ENCODE measurements at regions not wholly inside any gene's neighbourhood (a gene's known extent, or its start where the extent isn't known, plus 50 kb on each side); places are given as distances from the start of the nearest gene placed in this dataset.

GRCh38 chr4:74534936-74535335 is 90.0 kb downstream of the AREG start:
- intact Hi-C loops (cut with DNase I; ENCODE audit: low total_unique reads): loop anchor here (5.0 to 10.0 kb wide), 2 partner anchors 140 to 158 kb away; no protein-coding TSS in a partner anchor

DNA sequence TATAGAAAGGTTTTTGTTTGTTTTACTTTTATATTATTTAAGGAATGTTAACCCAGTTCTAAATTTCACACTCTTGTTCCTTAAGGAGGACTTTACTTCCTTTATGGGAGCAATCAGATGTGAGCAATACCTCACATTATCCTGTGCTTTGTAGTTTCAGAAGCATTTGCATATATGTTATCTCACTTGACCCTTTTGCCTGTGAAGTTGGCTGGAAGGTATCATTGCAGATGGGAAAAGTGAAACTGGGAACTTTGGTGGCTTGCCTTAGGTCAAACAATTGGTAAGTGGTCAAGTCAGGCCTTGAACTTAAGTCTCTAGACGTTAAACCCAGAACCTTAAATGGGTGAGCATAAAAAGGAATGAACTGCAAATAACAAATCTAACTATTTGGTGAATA is 90.6 kb downstream of the AREG start:
- no peak for DNase-seq (ENCODE audit: low spot score in 2 of 2)
- 80 to 89% methylated on average over 1 of the region's 1 CpG for WGBS, 2 donors
- intact Hi-C loops (cut with DNase I; ENCODE audit: low total_unique reads): loop anchor here (10.0 kb wide), 1 partner anchor 139 kb away; no protein-coding TSS in a partner anchor
- H3K4me3 ChIP-seq (ENCODE audit: low read depth, poor library complexity, severe bottlenecking): no peak overlapping the region
- TF ChIP-seq, protein P1, sequence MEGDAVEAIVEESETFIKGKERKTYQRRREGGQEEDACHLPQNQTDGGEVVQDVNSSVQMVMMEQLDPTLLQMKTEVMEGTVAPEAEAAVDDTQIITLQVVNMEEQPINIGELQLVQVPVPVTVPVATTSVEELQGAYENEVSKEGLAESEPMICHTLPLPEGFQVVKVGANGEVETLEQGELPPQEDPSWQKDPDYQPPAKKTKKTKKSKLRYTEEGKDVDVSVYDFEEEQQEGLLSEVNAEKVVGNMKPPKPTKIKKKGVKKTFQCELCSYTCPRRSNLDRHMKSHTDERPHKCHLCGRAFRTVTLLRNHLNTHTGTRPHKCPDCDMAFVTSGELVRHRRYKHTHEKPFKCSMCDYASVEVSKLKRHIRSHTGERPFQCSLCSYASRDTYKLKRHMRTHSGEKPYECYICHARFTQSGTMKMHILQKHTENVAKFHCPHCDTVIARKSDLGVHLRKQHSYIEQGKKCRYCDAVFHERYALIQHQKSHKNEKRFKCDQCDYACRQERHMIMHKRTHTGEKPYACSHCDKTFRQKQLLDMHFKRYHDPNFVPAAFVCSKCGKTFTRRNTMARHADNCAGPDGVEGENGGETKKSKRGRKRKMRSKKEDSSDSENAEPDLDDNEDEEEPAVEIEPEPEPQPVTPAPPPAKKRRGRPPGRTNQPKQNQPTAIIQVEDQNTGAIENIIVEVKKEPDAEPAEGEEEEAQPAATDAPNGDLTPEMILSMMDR (IDR thresholded peaks at IDR 0.05): no peak
- TF ChIP-seq POLR2A (IDR thresholded peaks at IDR 0.05): no peak

More at GRCh38 chr4:74534936-74535335, 90.0 kb downstream of the AREG start:
- H3K4me3 ChIP-seq (ENCODE audit: low read depth, poor library complexity, severe bottlenecking): no peak overlapping the region
- DNase-seq (ENCODE audit: low spot score in 2 of 2): no peak
- TF ChIP-seq, protein P1 (IDR thresholded peaks at IDR 0.05): no peak
- no peak for TF ChIP-seq POLR2A (IDR thresholded peaks at IDR 0.05)

GRCh38 chr4:74536557-74536956 is 91.6 kb downstream of the AREG start:
- intact Hi-C loops (cut with DNase I; ENCODE audit: low total_unique reads): loop anchor here (10.0 kb wide), 1 partner anchor 138 kb away; no protein-coding TSS in a partner anchor
- DNase-seq (ENCODE audit: low spot score in 2 of 2): no peak
- TF ChIP-seq, protein P1 (IDR thresholded peaks at IDR 0.05): no peak
- TF ChIP-seq POLR2A (IDR thresholded peaks at IDR 0.05): no peak
- no peak overlapping the region for H3K4me3 ChIP-seq (ENCODE audit: low read depth, poor library complexity, severe bottlenecking)
- WGBS, 2 donors: 55 to 60% methylated on average over 1 of the region's 1 CpG

GRCh38 chr4:74537459-74537858 is 92.5 kb downstream of the AREG start:
- DNase-seq (ENCODE audit: low spot score in 2 of 2): no peak
- intact Hi-C loops (cut with DNase I; ENCODE audit: low total_unique reads): loop anchor here (10.0 kb wide), 1 partner anchor 137 kb away; no protein-coding TSS in a partner anchor
- TF ChIP-seq, protein P1 (IDR thresholded peaks at IDR 0.05): no peak
- no peak for TF ChIP-seq POLR2A (IDR thresholded peaks at IDR 0.05)
- no peak overlapping the region for H3K4me3 ChIP-seq (ENCODE audit: low read depth, poor library complexity, severe bottlenecking)
- WGBS, 2 donors: 74 to 86% methylated on average over 3 of the region's 3 CpGs

DNA sequence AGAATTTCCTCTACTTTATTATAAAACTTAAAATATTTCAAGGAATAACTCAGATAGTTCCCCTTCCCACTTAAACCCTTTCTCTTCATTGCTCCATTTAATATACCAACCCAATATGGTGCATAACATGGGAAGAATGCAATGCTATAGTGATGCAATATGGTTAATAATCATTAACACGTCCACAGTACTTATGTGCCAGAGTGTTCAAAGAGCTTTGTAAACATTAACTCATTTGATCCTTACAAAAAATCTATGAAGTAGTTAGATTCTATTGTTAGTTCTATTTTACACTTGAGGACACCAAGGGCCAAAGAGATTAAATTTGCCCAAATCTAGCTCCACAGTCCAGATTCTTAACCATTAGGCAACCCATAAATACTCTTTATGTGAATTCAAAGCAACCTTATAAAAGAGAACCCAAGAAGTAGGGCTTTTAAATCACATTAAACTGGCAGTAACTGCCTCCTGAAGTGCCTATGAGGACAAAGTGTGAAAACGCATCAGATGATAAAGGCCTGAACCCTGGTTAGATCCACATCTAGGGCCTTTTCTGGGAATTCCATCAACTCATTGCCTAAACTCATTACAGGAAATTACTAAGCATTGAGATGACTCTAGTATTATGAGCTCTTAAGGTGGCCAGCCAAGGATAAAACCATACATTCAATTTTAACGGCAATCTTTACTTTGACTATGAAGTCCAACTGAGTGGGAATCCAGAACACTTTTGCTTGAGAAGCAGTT is 94.3 kb downstream of the AREG start:
- 69 to 74% methylated on average over 3 of the region's 3 CpGs for WGBS, 2 donors
- TF ChIP-seq, protein P1 (IDR thresholded peaks at IDR 0.05): no peak
- TF ChIP-seq POLR2A (IDR thresholded peaks at IDR 0.05): no peak

More for the DNA sequence above, 94.3 kb downstream of the AREG start:
- DNase-seq (ENCODE audit: low spot score in 2 of 2): no peak
- intact Hi-C loops (cut with DNase I; ENCODE audit: low total_unique reads): loop anchor here (10.0 kb wide), 1 partner anchor 136 kb away; no protein-coding TSS in a partner anchor
- H3K4me3 ChIP-seq (ENCODE audit: low read depth, poor library complexity, severe bottlenecking): no peak overlapping the region

All from lower leg skin (tissue), 4 donors.